Neural cell (in vitro differentiated cells): ENCODE measurements at regions not wholly inside any gene's neighbourhood (a gene's known extent, or its start where the extent isn't known, plus 50 kb on each side); places are given as distances from the start of the nearest gene placed in this dataset.

ENCODE experiments used
- H2AFZ ChIP-seq: fragments of 200-600, 300-800 bp; sonication (generic), shearing (Covaris generic); 2 replicates; pipeline ENCODE4 v1.6.0; 2014; ENCODE audit warnings: low read depth, mild to moderate bottlenecking, antibody characterized with exemption, low read length, moderate library complexity
- H3F3A ChIP-seq: fragments of 200-600 bp; shearing (Covaris generic); 2 replicates; pipeline ENCODE4 v1.6.1; 2016; ENCODE audit warnings: mild to moderate bottlenecking, moderate library complexity, mixed read lengths, antibody characterized with exemption, low read length; ENCODE audit not compliant: insufficient read depth, poor library complexity, severe bottlenecking
- H3K27ac ChIP-seq: fragments of 200-600, 300-800 bp; sonication (generic), shearing (Covaris generic); 2 replicates; pipeline ENCODE4 v1.5.1; 2014; ENCODE audit warnings: mild to moderate bottlenecking, low read length, moderate library complexity
- H3K27me3 ChIP-seq: fragments of 300-800, 200-600 bp; sonication (generic), shearing (Covaris generic); 2 replicates; pipeline ENCODE4 v1.6.0; 2014; ENCODE audit warnings: mild to moderate bottlenecking, low read depth, low read length, moderate library complexity; ENCODE audit not compliant: insufficient read depth
- H3K36me3 ChIP-seq: fragments of 300-800, 200-600 bp; sonication (generic), shearing (Covaris generic); 2 replicates; pipeline ENCODE4 v1.5.1; 2014; ENCODE audit warnings: mild to moderate bottlenecking, antibody characterized with exemption, low read length, moderate library complexity; ENCODE audit not compliant: insufficient read depth
- H3K4me2 ChIP-seq: fragments of 300-800, 200-600 bp; sonication (generic), shearing (Covaris generic); 2 replicates; pipeline ENCODE4 v1.6.0; 2014; ENCODE audit warnings: mild to moderate bottlenecking, low read length
- H3K4me3 ChIP-seq: fragments of 300-800, 200-600 bp; sonication (generic), shearing (Covaris generic); 2 replicates; pipeline ENCODE4 v1.5.1; 2014; ENCODE audit warnings: mild to moderate bottlenecking, low read length, moderate library complexity
- H3K79me2 ChIP-seq: fragments of 200-600 bp; shearing (Covaris generic); replicated peaks from 2 replicates; pipeline ENCODE4 v1.6.0; 2014; ENCODE audit warnings: mild to moderate bottlenecking, low read length, moderate library complexity; ENCODE audit not compliant: insufficient read depth
- H3K9ac ChIP-seq: fragments of 300-800, 200-600 bp; sonication (generic), shearing (Covaris generic); 2 replicates; pipeline ENCODE4 v1.6.1; 2016; ENCODE audit warnings: mild to moderate bottlenecking, low read length, mixed read lengths
- H3K9me2 ChIP-seq: fragments of 200-600 bp; shearing (Covaris generic); 2 replicates; pipeline ENCODE4 v1.6.1; 2016; ENCODE audit warnings: mild to moderate bottlenecking, low read length, mixed read lengths; ENCODE audit not compliant: insufficient read depth
- H3K9me3 ChIP-seq: fragments of 200-600, 300-800 bp; sonication (generic), shearing (Covaris generic); 2 replicates; pipeline ENCODE4 v1.6.1; 2016; ENCODE audit warnings: mild to moderate bottlenecking, mixed run types, low read length, moderate library complexity, mixed read lengths
- H4K20me1 ChIP-seq: fragments of 200-600 bp; shearing (Covaris generic); 2 replicates; pipeline ENCODE4 v1.6.1; 2016; ENCODE audit warnings: mild to moderate bottlenecking, mixed run types; ENCODE audit not compliant: insufficient read depth
- CTCF ChIP-seq: fragments of 450-650 bp; IDR thresholded peaks from 2 replicates; pipeline ENCODE4 v1.5.1; 2014; ENCODE audit warnings: antibody characterized with exemption, mild to moderate bottlenecking, moderate library complexity; ENCODE audit not compliant: poor library complexity, severe bottlenecking
- EP300 ChIP-seq: fragments of 450-650 bp; conservative IDR thresholded peaks from 2 replicates; pipeline ENCODE4 v1.6.1; 2014; ENCODE audit warnings: antibody characterized with exemption, mild to moderate bottlenecking, moderate library complexity; ENCODE audit not compliant: poor library complexity, severe bottlenecking
- EZH2 ChIP-seq: fragments of 200-600, 300-800 bp; shearing (Covaris generic), sonication (generic); IDR thresholded peaks from 2 replicates; pipeline ENCODE4 v1.6.1; 2014; ENCODE audit warnings: antibody characterized with exemption, low read length, borderline replicate concordance, mild to moderate bottlenecking; ENCODE audit not compliant: insufficient read depth, poor library complexity, severe bottlenecking
- MXI1 ChIP-seq: fragments of 450-650 bp; conservative IDR thresholded peaks from 2 replicates; pipeline ENCODE4 v1.6.1; 2014; ENCODE audit warnings: antibody characterized with exemption, mild to moderate bottlenecking; ENCODE audit not compliant: poor library complexity, severe bottlenecking
- POLR2AphosphoS5 ChIP-seq: IDR thresholded peaks from 2 replicates; pipeline ENCODE4 v1.6.1; 2012
- RAD21 ChIP-seq: fragments of 450-650 bp; conservative IDR thresholded peaks from 2 replicates; pipeline ENCODE4 v1.6.1; 2014; ENCODE audit warnings: antibody characterized with exemption, mild to moderate bottlenecking, moderate library complexity
- REST ChIP-seq: IDR thresholded peaks from 2 replicates; pipeline ENCODE4 v1.6.1; 2012; ENCODE audit warnings: borderline replicate concordance
- SMC3 ChIP-seq: fragments of 450-650 bp; conservative IDR thresholded peaks from 2 replicates; pipeline ENCODE4 v1.6.1; 2014; ENCODE audit warnings: antibody characterized with exemption, mild to moderate bottlenecking, moderate library complexity; ENCODE audit not compliant: poor library complexity
- TAF1 ChIP-seq: IDR thresholded peaks from 2 replicates; pipeline ENCODE4 v1.6.1; 2012; ENCODE audit warnings: low read depth

DNA sequence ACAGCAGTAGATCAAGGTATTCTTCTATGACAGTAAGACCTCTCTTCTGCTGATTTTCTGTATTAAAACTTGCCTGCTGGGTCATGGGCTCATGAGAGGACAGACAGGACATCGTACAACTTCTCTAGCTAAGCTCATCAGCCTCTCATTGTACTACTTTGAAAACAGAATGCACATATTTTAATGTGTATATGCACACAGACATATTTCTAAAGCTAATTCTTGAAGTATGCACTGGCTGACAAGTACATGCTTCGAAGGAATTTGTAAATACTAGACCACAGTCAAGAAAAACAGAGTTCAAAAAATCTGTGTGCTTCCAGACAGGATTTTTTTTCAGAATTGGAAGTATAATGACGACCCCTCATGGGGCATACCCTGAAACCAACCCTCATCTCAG, 81.7 kb upstream of the CD83 start:
- TF ChIP-seq MXI1 (no peak), REST (no peak)
- Histone ChIP-seq H3K27me3 (no peaks in the 10 kb centered on the region), H3K9ac (no peak overlapping the region), H3K36me3 (no peaks in the 10 kb centered on the region), H4K20me1 (no peaks in the 10 kb centered on the region), H3K9me3 (no peaks in the 10 kb centered on the region), H3F3A (no peaks in the 10 kb centered on the region), H3K79me2 (no peaks in the 10 kb centered on the region), H2AFZ (no peak overlapping the region), H3K4me2 (no peak overlapping the region), H3K9me2 (no peaks in the 10 kb centered on the region), H3K27ac (no peak overlapping the region), H3K4me3 (no peak overlapping the region)

GRCh38 chr6:14036911-14037310, 80.7 kb upstream of the CD83 start:
- no peak overlapping the region for H3K4me3 ChIP-seq
- no peaks in the 10 kb centered on the region for H3K9me3 ChIP-seq
- no peaks in the 10 kb centered on the region for H3K27me3 ChIP-seq
- no peaks in the 10 kb centered on the region for H3F3A ChIP-seq
- H3K79me2 ChIP-seq = no peaks in the 10 kb centered on the region
- no peak overlapping the region for H3K4me2 ChIP-seq
- H3K36me3 ChIP-seq = no peaks in the 10 kb centered on the region
- TF ChIP-seq SMC3 (no peak), EZH2 (no peak), EP300 (no peak), CTCF (no peak), RAD21 (no peak), MXI1 (no peak), TAF1 (no peak), REST (no peak), POLR2AphosphoS5 (no peak)
- H4K20me1 ChIP-seq = no peaks in the 10 kb centered on the region
- H3K9me2 ChIP-seq = no peaks in the 10 kb centered on the region
- H3K27ac ChIP-seq = no peak overlapping the region
- H2AFZ ChIP-seq = no peak overlapping the region
- H3K9ac ChIP-seq = no peak overlapping the region
